ENCODE measurements at regions not wholly inside any gene's neighbourhood (a gene's known extent, or its start where the extent isn't known, plus 50 kb on each side); places are given as distances from the start of the nearest gene placed in this dataset.

DNA sequence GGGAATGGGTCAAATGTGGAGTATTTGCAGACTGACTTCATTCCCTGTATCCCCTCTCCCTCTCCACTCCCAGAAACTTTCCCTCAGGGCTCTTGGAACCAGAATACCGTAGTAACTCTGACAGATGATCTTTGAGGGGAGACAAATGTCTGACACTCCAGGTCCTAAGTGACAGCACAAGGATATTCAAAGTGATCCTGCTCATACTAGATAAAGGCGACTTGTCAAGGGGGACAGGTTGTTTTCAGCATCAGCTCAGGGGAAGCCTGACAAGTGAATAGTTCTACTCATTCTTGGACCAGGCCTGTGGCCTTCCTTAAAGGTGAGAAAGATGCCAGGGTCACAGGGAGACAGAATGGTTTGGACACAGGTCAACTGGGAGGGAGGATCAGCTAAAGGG, 92.8 kb downstream of the NXPE2 start:
- TF ChIP-seq EZH2 (IDR thresholded peaks at IDR 0.05; ENCODE audit: low read length, unreplicated experiment) (no peak), EZH2phosphoT487 (IDR thresholded peaks at IDR 0.05; ENCODE audit: borderline replicate concordance, low read length) (no peak)

All from PC-3 (cell line).